Hematopoietic multipotent progenitor cell treated with erythropoietin and hydrocortisone succinate and interleukin-3 and kit ligand, for 17 days (in vitro differentiated cells): ENCODE measurements at regions not wholly inside any gene's neighbourhood (a gene's known extent, or its start where the extent isn't known, plus 50 kb on each side); places are given as distances from the start of the nearest gene placed in this dataset.
"Not testable (repeated sequence)": the region's sequence is repeated elsewhere in the genome, so short reads cannot be mapped to it uniquely, and the experiment has no call there.

Experiments used
- DNase-seq: peaks from one replicate; pipeline ENCODE4 v3.0.0-alpha.2; 2015; ENCODE audit warnings: low spot score

GRCh38 chr1:213684454-213684853 lies 303.3 kb upstream of the PROX1 start:
- no peak for DNase-seq

DNA sequence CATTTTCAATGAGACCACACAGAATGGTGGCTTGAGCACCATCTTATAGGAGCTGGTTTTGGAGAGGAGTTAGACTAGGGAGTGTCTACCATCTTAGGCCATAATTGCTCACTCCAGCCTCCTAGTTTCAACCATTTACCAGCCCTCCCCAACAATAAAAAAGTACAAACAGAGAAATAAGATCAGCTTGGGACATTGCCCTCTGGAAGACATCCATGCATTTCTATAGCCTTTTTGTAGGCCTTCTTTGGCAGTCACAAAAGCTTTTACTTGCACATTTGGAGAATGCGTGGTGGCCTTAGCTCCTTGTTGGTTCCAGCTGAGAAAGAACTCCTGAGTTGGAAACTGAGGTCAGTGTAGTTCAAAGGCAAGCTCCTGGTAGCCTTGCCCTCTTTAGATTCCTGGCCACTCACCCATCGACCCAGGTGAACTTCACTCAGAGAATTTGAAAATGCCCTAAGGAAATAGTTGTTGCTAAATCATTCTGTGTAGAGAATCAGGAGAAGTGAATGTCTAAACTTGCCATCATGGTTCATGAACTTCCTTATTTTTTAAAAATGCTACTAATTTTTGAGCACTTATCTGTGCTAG lies 301.7 kb upstream of the PROX1 start:
- DNase-seq, result no peak

- no peak for DNase-seq
Observed at GRCh38 chr1:213686983-213687382, 300.8 kb upstream of the PROX1 start.

- DNase-seq, result no peak
Observed at GRCh38 chr1:213687832-213688231, 299.9 kb upstream of the PROX1 start.

GRCh38 chr1:213688655-213689054 lies 299.1 kb upstream of the PROX1 start:
- DNase-seq, result no peak

GRCh38 chr1:213689260-213689659 lies 298.5 kb upstream of the PROX1 start:
- no peak for DNase-seq

DNA sequence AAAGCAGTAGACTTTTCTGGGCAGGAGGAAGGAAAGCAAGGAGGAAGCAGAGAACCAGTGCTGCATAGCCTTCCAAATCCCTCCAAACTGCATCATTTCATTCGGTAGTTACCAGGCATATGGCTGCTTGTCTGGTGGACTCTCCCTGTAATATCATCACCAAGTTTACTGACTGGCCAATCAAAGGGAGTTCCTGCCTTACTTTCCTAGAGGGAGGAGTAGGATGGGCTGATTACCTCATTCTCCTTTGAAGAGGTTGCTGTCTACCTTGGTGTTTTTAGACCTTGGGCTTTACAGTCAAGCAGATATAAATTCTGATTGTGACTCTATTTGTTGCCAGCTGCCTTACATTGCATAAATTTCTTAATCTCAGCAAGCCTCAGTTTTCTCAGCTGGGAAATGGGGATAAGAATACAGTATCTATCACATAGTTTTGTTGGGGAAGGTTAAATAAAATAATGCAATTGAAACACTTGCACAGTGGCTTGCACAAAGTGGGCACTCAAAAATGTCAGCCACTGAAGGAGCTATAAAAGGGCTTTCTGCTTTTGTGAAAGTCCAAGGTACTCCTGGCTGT lies 297.3 kb upstream of the PROX1 start:
- no peak for DNase-seq

DNA sequence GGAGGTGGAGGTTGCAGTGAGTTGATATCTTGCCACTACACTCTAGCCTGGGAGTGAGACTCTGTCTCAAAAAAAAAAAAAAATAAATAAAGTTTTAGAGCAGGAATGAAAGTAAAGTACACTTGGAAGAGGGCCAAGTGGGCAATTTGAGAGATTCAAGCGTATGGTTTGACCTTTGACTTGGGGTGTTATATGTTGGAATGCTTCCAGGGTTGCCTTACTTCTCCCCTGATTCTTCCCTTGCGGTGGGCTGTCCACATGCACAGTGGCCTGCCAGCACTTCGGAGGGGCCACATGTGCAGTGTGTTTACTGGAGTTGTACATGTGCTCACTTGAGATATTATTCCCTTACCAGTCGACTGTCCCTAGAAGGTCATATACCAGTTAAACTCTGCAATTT lies 295.5 kb upstream of the PROX1 start:
- no peak for DNase-seq

- DNase-seq, result no peak
Observed at GRCh38 chr1:213693864-213694263, 293.9 kb upstream of the PROX1 start.

DNA sequence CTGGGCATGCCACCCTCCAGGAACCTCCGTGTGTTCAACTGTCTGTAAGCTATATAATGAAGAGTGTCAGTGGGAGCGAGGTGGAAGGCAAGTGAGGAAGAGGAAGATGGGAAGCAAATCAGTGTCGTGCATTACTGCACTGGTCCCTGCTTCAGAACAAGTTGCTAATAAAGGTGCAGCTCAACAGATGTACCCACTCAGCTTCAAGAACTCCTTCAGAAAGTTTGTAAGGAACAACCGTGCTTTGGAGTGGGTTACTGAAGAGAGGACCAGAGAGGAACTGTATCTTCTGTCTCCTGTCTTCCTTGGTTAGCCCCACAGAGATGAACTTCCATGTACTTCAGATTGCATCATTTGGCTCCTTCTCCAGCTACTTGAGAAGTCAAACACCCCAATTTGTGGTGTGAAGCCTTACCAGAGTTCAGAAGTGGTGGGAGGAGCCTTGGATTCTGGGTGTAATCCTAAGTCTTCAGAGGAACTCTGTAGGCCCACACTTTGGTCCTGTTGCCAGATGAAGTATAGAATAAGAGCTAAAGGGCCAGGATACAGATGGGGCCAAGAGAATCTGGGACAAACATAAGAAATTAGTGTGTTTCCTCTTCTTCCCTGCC lies 290.5 kb upstream of the PROX1 start:
- DNase-seq, result no peak

DNA sequence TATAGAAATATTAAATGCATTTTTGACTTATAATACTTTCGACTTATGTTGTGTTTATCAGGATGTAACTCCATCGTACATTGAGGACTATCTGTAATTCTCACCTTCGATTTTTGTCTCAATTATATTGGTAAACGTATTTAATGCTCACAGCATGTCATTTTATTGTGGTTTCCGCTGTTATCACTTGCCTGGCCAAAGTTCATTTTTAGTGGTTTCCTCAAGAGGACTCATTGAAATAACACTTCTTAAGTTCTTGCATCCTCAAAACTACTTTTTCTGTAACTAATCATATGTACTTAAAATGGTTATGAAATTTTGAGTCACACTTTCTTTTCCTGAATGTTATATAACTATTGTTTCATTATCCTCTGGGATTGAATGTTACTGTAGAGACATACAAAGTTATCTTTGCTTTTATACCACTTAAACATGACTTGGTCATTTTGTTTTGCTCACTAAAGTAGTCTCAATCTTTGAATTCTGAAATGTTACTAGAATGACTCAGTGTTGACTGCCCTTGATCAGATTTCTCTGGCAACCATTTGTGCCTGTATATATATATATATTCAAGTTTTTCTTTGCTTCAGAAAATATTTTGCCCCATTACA lies 289.6 kb upstream of the PROX1 start:
- DNase-seq, result no peak

GRCh38 chr1:213702703-213703102 lies 285.1 kb upstream of the PROX1 start:
- no peak for DNase-seq

GRCh38 chr1:213704941-213705340 lies 282.8 kb upstream of the PROX1 start:
- DNase-seq, result no peak

DNA sequence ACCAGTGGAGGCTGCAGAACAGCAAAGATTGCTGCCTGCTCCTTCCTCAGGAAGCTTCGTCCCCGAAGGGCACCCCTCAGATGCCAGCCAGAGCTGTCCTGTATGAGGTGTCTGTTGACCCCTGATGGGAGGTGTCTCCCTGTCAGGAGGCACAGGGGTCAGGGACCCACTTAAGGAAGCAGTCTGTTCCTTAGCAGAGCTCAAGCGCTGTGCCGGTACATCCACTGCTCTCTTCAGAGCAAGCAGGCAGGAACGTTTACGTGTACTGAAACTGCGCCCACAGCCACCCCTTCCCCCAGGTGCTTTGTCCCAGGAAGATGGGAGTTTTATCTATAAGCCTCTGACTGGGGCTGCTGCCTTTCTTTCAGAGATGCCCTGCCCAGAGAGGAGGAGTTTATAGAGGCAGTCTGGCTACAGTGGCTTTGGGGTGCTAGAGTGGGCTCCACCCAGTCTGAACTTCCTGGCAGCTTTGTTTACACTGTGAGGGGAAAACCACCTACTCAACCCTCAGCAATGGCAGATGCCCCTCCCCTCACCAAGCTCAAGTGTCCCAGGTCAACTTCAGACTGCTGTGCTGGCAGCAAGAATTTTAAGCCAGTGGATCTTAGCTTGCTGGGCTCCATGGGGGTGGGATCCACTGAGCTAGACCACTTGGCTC lies 275.8 kb upstream of the PROX1 start:
- not testable (repeated sequence) for DNase-seq

DNA sequence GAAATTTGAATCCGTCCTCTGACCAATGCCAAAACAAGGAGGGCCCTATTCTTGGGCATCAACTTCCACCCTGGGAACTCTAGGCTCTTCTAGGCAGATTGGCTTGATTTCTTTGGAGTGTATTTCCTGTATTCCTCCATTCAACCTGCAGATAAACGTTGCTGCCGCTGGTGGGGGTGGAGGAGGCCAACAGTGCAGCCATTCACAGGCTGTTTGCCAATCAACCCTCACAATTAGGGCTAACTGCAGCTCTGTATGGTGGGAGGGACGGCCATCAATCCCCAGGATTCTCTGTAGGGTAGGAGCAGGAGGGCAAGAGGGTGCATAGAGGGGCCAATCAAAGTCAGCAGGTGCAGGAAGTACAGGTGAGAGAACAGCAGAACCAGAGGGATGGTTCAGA lies 273.1 kb upstream of the PROX1 start:
- DNase-seq, result no peak

GRCh38 chr1:213715182-213715581 lies 272.6 kb upstream of the PROX1 start:
- no peak for DNase-seq

DNA sequence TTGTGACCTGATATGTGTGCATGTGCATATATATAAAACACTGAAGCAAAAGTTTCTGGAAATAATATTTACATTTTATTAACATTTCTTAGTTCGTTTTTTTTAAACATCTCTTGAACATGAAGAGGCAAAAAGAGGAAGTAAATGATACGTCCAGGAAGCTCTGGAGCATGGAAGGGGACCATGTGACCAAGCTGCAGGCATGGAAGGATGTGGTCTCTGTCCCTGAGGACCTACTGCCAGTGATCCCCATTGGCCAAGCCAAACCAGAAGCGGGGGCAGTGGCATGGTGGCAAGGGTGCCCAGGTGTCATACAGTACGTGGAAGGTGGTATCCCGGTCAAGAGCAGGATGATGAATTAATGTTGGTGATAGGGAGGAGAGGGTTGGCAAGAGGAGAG lies 268.3 kb upstream of the PROX1 start:
- no peak for DNase-seq

DNA sequence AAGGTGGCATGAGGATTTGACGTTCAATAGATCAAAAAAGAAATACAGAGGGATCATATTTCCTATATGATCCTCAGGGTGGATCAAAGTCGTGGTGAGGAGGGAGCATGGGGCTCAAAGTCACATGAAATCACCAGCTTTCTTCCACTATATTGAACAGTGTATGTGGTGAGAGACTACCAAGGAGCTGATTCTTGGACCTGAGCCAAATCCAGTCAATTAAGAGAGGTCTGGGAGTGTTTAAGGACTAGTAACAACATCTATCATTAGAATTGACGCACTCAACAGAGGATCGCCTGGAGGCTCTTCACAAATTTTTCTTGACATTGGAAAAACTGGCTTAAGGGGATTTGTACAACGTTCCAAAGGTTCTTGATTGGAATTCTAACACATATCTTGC lies 267.7 kb upstream of the PROX1 start:
- no peak for DNase-seq

DNA sequence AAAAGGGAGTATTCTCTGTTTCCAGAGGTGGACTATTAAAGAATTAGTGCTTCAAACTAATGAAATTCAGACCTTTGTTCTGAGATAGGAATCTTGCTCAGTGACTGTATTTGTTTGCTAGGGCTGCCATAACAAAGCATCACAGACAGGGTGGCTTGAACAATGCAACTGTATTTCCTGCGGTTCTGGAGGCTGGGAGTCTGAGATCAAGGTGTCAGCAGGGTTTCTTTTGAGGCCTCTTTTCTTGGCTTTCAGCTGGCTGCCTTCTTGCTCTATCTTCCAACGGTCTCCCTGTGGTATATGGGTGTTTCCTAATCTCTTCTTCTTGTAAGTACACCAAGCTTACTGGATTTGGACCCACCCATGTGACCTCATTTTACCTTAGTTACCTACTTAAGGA lies 264.6 kb upstream of the PROX1 start:
- no peak for DNase-seq

GRCh38 chr1:213724640-213725536 lies 262.9 kb upstream of the PROX1 start:
- DNase-seq, result no peak

DNA sequence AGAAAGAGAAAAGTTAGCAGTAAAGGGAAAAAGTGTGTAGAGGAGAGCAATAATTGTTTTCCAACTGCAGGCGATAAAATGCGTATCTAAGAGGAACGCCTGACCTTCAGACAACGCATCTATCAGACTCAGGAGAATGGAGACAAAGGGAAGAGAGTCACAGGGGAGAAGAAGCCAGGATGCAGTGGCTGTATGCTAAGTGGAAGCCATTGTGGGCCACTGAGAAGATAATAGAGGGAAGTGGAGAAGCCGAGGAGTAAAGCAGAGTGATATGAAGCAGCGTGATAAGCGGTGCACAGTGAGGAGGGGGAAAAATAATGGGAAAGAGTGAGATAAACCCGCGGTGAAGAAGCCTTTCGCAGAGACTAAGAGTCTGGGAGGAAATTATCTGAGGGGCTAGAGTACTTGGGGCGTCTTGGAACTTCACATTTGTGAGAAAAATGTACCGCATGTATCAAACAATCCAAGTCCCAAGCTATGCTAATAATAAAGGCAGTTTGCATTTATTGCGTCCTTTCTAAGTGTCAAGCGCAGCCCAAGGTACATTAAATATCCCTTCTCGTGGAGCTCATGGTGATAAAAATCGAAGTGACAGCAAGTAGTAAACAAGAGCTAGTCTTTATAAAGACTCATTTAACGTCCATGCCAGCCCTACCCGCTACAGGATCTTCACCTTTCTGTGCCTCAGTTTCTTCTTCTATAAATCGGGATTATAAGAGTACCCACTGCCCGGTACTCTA lies 259.8 kb upstream of the PROX1 start:
- no peak for DNase-seq
